Endodermal cell (in vitro differentiated cells): ENCODE measurements at regions not wholly inside any gene's neighbourhood (a gene's known extent, or its start where the extent isn't known, plus 50 kb on each side); places are given as distances from the start of the nearest gene placed in this dataset.

Experiments used
- DNase-seq: peaks from one replicate; pipeline ENCODE4 v3.0.0-alpha.2; 2017
- H3K27ac ChIP-seq: 2 replicates; pipeline ENCODE4 v1.5.1; 2013; ENCODE audit warnings: mild to moderate bottlenecking, low read depth, low read length, moderate library complexity
- H3K27me3 ChIP-seq: 2 replicates; pipeline ENCODE4 v1.6.1; 2013; ENCODE audit warnings: mild to moderate bottlenecking, low read length, moderate library complexity; ENCODE audit not compliant: insufficient read depth, control insufficient read depth, poor library complexity, severe bottlenecking
- H3K36me3 ChIP-seq: 2 replicates; pipeline ENCODE4 v1.7.0; 2013; ENCODE audit warnings: mild to moderate bottlenecking, low read length, moderate library complexity; ENCODE audit not compliant: control insufficient read depth, insufficient read depth
- H3K4me1 ChIP-seq: one replicate; pipeline ENCODE4 v1.7.0; 2013; ENCODE audit warnings: low read length; ENCODE audit not compliant: control insufficient read depth, insufficient read depth
- H3K4me3 ChIP-seq: 2 replicates; pipeline ENCODE4 v1.5.1; 2013; ENCODE audit warnings: mild to moderate bottlenecking, low read length, moderate library complexity
- H3K9ac ChIP-seq: 2 replicates; pipeline ENCODE4 v1.6.1; 2013; ENCODE audit warnings: mild to moderate bottlenecking, low read length, moderate library complexity; ENCODE audit not compliant: poor library complexity, severe bottlenecking; ENCODE audit errors: extremely low read depth
- H3K9me3 ChIP-seq: 2 replicates; pipeline ENCODE4 v1.6.1; 2013; ENCODE audit warnings: mild to moderate bottlenecking, low read length, moderate library complexity; ENCODE audit not compliant: control insufficient read depth
- H3K27ac Mint-ChIP-seq: 2 replicates; pipeline ENCODE4 v1.8.0; 2020; ENCODE audit warnings: mixed read lengths
- H3K27me3 Mint-ChIP-seq: 2 replicates; pipeline ENCODE4 v1.8.0; 2021; ENCODE audit warnings: mild to moderate bottlenecking, mixed read lengths; ENCODE audit not compliant: insufficient read depth
- H3K36me3 Mint-ChIP-seq: 2 replicates; pipeline ENCODE4 v1.8.0; 2020; ENCODE audit warnings: low read depth, mixed read lengths
- H3K4me1 Mint-ChIP-seq: 2 replicates; pipeline ENCODE4 v1.8.0; 2020; ENCODE audit warnings: mixed read lengths
- H3K4me3 Mint-ChIP-seq: 2 replicates; pipeline ENCODE4 v1.8.0; 2020; ENCODE audit warnings: mild to moderate bottlenecking, moderate library complexity, mixed read lengths
- H3K9me3 Mint-ChIP-seq: 2 replicates; pipeline ENCODE4 v1.8.0; 2020; ENCODE audit warnings: mild to moderate bottlenecking, mixed read lengths
- CTCF ChIP-seq: fragments of 200-600 bp; sonication (generic); conservative IDR thresholded peaks from 2 replicates; pipeline ENCODE4 v1.5.0; 2021; ENCODE audit warnings: antibody characterized with exemption, mild to moderate bottlenecking
- WGBS, 2 experiments: methylation state at CpG; one replicate each; pipeline versions ENCODE4 v1.1.5 to v1.1.7; 2013; ENCODE audit warnings: missing lambda C conversion rate in 2 of 2, mixed read lengths in 1 of 2; ENCODE audit not compliant: insufficient coverage in 1 of 2, insufficient read length in 1 of 2; 5-methylcytosine and 5-hydroxymethylcytosine counted together

GRCh38 chr6:91464718-91465117 is 877.8 kb upstream of the MAP3K7 start:
- Mint-ChIP-seq H3K27me3 (peaks cover 2% of the 10 kb centered on the region), H3K9me3 (no peaks in the 10 kb centered on the region), H3K36me3 (no peaks in the 10 kb centered on the region), H3K4me3 (no peak overlapping the region), H3K27ac (no peak overlapping the region), H3K4me1 (no peaks in the 10 kb centered on the region)
- TF ChIP-seq CTCF = no peak
- Histone ChIP-seq H3K4me1 (no peaks in the 10 kb centered on the region), H3K9me3 (no peaks in the 10 kb centered on the region), H3K4me3 (no peak overlapping the region), H3K27me3 (no peaks in the 10 kb centered on the region), H3K36me3 (no peaks in the 10 kb centered on the region), H3K27ac (no peak overlapping the region), H3K9ac (no peak overlapping the region)
- DNase-seq = no peak

- Histone ChIP-seq H3K27ac (no peak overlapping the region), H3K9me3 (no peaks in the 10 kb centered on the region), H3K9ac (no peak overlapping the region), H3K4me1 (no peaks in the 10 kb centered on the region), H3K36me3 (no peaks in the 10 kb centered on the region), H3K27me3 (no peaks in the 10 kb centered on the region), H3K4me3 (no peak overlapping the region)
- no peak for DNase-seq
- no peak for TF ChIP-seq CTCF
- H3K4me3 Mint-ChIP-seq = no peak overlapping the region
- 65% methylated on average over 1 of the region's 1 CpG; no CpG with 5 or more reads in 1 of the 2 experiments for WGBS, 2 experiments
- H3K9me3 Mint-ChIP-seq = no peaks in the 10 kb centered on the region
- no peak overlapping the region for H3K27ac Mint-ChIP-seq
- peaks cover 2% of the 10 kb centered on the region for H3K27me3 Mint-ChIP-seq
- no peaks in the 10 kb centered on the region for H3K4me1 Mint-ChIP-seq
- no peaks in the 10 kb centered on the region for H3K36me3 Mint-ChIP-seq
These were observed 877.3 kb upstream of the MAP3K7 start for GRCh38 chr6:91464201-91464600.

- Histone ChIP-seq H3K4me1 (no peaks in the 10 kb centered on the region), H3K36me3 (no peaks in the 10 kb centered on the region), H3K27me3 (no peaks in the 10 kb centered on the region), H3K27ac (no peak overlapping the region), H3K9ac (no peak overlapping the region), H3K4me3 (no peak overlapping the region), H3K9me3 (no peaks in the 10 kb centered on the region)
- Mint-ChIP-seq H3K36me3 (no peaks in the 10 kb centered on the region), H3K4me1 (no peaks in the 10 kb centered on the region), H3K27ac (no peak overlapping the region), H3K9me3 (no peaks in the 10 kb centered on the region), H3K27me3 (no peaks in the 10 kb centered on the region), H3K4me3 (no peak overlapping the region)
- 76% methylated on average over 2 of the region's 2 CpGs; no CpG with 5 or more reads in 1 of the 2 experiments for WGBS, 2 experiments
- no peak for TF ChIP-seq CTCF
- DNase-seq = no peak
These were observed 875.4 kb upstream of the MAP3K7 start for GRCh38 chr6:91462241-91462640.
